NCI-H2171 (cell line): ENCODE measurements at regions not wholly inside any gene's neighbourhood (a gene's known extent, or its start where the extent isn't known, plus 50 kb on each side); places are given as distances from the start of the nearest gene placed in this dataset.
A peak's percentile ranks its signal among the peaks of the same experiment; 100 is the strongest.

Experiments
- DNase-seq: peaks from one replicate; lab custom pipeline; 2025; lab: John Stamatoyannopoulos, UW

DNA sequence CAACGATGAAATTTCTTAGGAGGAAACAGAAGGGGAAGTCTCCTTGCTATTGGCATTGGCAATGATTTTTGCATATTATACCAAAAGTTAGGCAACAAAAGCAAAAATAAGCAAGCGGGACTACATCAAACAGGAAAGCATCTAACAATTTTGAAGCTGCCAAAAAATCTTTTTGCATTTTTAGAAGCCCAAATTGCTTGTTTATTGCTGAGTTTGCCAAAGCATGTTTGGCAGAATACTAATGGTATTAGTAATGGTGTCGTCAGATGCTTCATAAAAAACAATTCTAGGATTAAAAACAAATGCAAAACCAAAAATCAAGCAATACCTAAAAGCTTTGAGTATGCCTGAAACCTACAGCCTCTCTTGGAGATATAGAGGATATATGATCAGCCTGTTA lies 80.0 kb downstream of the GALR1 start:
- DNase-seq = no peak

GRCh38 chr18:77334876-77335275 lies 85.2 kb downstream of the GALR1 start:
- no peak for DNase-seq

- no peak for DNase-seq
Observed at GRCh38 chr18:77337604-77338003, 88.0 kb downstream of the GALR1 start.

DNA sequence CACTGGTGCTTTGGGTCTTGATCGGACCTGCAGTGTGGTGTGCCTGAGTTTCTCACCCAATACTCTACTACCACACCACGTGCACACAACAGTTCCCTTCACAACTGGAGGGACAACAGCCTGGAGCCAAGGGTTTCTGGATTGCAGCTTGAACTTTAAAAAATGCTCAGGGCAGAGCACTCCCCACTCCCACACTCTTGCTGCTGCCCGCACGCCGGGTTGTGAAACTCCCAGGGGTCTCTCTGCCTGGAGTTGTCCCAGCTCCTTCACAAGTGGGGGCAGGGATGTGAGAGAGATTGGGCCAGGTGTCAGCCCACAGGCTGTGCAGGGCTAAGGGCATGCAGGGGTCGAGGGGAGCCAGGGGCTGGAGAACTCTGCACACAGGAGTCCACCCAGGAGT lies 89.4 kb downstream of the GALR1 start:
- no peak for DNase-seq

DNA sequence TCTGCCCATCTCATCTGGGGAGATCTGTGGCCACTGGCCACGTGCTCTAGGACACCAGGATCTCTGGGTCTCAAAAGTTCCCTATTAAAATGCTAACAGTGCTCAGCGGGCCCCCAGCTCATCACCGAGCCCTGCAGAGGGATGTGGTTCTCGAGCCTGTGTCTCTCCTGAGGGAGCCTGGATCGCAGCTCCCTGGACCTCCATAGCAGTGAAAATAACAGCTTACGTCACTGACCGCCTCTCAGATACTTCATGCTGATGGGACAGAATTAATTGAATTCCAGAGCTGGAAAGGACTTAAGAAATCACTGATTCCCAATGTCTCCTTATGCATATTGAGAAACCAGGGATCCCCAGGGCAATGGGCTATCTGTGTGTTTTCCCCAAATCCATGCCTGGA lies 90.0 kb downstream of the GALR1 start:
- DNase-seq = no peak

- DNase-seq = no peak
Observed at GRCh38 chr18:77340815-77341214, 91.2 kb downstream of the GALR1 start.

GRCh38 chr18:77341527-77342325 lies 92.1 kb downstream of the GALR1 start:
- DNase-seq = no peak

- DNase-seq = no peak
Observed at GRCh38 chr18:77342736-77343135, 93.1 kb downstream of the GALR1 start.

GRCh38 chr18:77343846-77344510 lies 94.3 kb downstream of the GALR1 start:
- no peak for DNase-seq

DNA sequence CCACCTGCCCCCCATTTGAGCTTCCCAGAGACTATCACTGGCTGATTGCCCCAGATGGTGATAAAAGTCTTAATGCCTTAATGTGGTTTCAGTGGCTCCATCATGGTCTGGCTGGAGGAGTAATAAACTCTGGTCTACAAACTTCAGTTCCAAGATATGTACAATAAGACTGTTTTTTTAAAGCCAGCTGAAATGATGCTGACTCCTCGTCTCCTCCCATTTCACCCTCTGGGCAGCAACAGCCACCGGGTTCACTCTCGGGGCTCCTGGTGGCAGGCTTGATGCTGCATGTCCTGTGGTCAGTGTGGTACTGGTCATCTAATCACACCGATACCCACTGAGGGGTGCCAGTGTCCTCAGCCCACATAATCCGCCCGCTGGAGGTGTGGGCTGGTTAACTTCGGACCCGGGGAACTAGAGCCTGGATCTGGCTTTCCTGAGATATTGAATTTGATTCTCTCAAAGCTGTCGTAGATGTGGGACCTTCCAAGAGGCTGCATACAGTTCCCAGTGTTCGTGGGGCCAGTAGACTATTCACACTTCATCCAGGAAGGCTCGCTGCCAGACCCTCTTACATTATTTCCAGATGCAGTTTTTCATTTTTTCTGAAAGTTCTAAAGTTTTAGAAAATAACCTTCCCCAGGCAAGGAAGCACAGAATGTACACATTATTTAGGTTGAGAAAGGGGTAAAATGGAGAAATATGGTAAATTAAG lies 95.3 kb downstream of the GALR1 start:
- no peak for DNase-seq

DNA sequence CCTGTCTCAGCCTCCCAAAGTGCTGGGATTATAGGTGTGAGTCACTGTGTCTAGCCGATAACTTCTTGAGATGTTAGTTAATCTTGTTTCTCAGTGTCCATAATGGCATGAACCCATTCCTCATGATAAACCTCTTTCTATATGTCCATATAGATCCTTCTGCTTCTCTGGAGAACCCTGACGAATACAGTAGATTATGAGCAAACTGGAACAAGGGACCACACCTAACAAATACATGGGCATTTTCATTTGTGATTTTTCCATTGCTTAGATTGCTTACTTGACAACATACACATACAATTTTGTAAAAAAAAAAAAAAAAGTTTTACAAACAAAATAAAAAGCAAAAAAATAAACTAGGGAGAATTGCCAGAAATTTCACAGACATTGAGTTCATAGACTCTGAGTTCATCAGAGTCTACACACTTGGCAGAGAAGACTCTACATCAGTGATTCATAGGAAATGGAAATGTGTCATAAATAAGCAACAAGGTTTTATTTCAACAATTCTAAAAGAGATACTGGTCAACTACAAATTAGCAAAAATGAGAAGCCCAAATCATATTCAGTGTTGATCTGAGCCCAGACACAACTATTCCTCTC lies 96.7 kb downstream of the GALR1 start:
- DNase-seq = no peak

- DNase-seq = peak; percentile 76
Observed at GRCh38 chr18:77353349-77353748, 103.7 kb downstream of the GALR1 start.

DNA sequence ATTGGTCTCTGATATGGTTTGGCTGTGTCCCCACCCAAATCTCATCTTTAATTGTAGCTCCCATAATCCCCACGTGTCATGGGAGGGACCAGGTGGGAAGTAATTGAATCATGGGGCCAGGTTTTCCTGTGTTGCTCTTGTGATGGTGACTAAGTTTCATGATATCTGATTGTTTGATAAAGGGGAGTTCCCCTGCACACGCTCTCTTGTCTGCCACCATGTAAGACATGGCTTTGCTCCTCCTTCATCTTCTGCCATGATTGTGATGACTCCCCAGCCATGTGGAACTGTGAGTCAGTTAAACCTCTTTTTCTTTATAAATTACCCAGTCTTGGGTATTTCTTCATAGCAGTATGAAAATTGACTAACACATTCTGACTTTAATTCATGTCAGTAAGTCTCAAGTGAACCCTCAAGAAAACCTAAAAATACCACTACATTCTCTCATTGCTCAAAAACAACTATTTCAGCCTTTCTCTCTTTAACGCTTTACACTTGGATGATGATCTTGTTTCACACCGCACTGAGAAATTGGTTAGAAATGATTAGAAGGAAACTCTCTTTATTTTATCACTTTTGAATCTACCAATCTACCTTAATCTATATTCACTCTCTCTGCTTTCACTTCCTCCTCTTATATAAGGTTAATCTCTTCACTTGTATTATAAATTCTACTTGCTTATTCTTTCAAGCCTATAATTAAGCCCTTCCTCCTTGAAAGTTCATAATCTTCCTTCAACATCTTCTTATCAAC lies 110.1 kb downstream of the GALR1 start:
- DNase-seq = no peak

DNA sequence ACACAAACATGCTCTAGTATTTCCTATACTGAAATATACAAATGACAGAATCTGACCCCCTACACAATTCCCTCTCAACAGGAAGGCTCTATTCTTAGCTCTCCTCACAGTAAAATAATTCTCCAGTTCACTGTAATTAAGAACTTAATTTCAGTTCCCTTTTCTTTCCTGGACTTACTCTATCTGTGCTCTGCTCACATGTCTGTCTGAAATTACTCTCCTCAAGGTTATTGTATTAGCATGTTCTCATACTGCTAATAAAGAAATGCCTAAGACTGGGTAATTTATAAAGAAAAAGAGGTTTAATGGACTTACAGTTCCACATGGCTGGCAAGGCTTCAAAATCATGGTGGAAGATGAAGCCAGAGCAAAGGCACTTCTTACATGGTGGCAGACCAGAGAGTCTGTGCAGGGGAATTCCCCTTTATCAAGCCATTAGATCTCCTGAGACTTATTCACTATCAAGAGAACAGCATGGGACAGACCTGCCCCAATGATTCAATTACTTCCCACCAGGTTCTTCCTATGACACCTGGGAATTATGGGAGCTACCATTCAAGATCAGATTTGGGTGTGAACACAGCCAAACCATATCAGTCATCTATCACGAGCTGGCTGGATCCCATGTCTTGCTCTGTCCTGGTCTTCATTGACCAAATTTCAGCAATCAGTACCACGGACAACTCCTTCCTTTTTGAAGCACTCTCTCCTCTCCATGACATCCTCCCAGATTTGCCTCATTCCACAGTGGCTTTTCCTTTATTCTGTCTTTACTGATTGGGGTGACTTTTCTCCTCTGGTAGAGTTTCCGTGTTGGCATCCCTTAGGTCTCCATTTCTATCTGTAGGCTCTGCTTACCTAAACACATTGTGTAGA lies 110.9 kb downstream of the GALR1 start:
- no peak for DNase-seq

DNA sequence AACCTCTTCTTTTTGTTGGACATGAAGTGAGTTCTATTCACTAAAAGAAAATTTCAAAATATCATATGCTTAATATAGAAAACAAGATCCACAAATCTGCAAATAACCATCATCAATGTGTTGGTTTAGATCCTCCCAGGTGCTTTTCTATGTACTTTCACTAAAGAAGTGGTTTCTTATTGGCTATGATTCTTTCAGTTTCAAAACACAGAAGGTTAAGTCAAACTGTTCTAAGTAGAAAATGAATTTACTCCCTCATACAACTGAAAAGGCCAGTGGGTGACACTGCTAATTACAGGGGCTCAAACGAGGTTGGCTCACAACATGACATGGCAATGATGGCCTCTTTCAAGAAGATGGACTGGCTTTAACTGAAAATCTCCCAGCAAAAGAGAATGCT lies 111.7 kb downstream of the GALR1 start:
- no peak for DNase-seq

DNA sequence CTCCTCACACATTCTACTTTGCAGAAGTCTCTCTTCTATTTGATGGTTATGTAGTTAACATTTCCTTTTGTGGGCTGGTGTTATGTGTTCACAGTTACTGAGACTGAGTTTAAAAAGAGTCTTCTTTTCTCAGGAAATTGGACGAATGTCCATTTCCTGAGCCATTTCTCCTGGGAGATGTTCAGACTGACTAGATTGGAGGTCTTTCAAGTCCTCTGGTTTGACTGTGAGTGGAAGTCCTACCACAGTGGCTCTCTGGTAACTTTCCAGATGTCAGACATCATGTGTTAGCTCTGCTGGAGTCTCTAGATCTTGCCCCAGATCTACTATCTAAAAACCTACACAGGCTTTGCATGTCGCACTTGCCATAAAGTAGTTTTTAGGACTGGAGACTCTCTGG lies 116.0 kb downstream of the GALR1 start:
- DNase-seq = no peak

GRCh38 chr18:77366067-77366719 lies 116.5 kb downstream of the GALR1 start:
- DNase-seq = no peak

- DNase-seq = peak; percentile 55
Observed at GRCh38 chr18:77366720-77367641, 117.3 kb downstream of the GALR1 start.

- DNase-seq = no peak
Observed at GRCh38 chr18:77369644-77370043, 120.0 kb downstream of the GALR1 start.
